Hematopoietic multipotent progenitor cell treated with erythropoietin and hydrocortisone succinate and interleukin-3 and kit ligand, for 15 days (in vitro differentiated cells): ENCODE measurements at regions not wholly inside any gene's neighbourhood (a gene's known extent, or its start where the extent isn't known, plus 50 kb on each side); places are given as distances from the start of the nearest gene placed in this dataset.

Source experiments
- DNase-seq: peaks from one replicate; pipeline ENCODE4 v3.0.0-alpha.2; 2015; ENCODE audit warnings: low spot score

- no peak for DNase-seq
These were observed 154.9 kb upstream of the KL start for GRCh38 chr13:32861304-32861703.

DNA sequence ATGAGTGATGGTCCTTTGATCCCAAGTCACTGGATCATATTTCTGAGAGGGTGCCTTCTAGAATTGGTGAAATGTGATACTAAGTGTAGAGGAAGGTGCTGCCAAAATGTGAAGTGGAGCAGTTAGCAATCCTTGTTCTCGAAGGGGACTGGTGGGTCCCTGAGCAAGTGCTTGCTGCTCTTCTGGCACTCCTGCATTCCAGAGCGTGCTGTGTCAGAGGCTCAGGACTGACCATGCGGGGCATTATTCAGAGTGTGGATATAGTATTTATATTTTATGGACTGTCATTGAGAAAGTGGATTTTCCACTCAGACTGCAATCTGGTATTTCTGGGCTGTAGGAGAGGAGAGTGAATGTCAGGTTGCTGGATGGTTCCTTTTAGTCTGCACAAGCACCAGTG lies 152.6 kb upstream of the KL start:
- no peak for DNase-seq

DNA sequence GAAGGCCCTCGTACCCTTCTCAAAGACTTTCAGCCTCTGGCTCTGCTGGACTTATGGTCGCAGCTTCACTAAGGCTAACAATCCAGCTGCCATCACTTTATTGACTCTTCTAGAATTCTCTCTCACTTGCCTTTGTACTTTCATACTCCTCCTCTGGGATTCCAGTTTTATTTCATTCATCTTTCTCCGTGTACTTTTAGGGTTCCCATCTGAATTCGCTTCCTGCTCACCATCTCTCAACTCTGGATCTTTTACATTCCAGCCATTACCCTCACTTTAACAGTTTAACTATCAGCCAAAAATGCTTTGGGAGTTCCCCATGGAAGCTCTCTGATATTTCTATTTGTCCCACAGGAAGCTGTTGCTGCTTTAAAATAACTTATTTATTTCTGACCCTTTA lies 149.3 kb upstream of the KL start:
- DNase-seq: no peak

DNA sequence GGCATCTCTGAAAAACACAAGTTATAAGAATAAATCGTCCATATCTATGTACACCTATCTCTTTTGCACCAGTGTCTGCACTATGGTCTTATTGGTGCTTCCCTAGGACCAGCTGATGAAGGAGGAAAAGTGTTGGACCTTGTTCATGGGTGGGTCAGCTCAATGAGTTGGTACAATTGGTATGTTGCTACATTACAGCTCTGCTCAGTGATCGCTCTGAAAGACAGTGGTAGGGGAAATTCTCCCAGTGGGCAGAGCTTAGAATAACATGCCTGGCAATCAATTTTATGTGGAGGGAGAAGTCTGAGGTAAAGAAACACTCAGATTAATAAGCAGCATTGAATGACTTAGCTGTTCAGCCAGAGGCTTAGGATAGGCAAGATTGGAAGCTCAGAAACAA lies 138.7 kb upstream of the KL start:
- DNase-seq: no peak

- DNase-seq: no peak
These were observed 138.1 kb upstream of the KL start for GRCh38 chr13:32878163-32878562.

DNA sequence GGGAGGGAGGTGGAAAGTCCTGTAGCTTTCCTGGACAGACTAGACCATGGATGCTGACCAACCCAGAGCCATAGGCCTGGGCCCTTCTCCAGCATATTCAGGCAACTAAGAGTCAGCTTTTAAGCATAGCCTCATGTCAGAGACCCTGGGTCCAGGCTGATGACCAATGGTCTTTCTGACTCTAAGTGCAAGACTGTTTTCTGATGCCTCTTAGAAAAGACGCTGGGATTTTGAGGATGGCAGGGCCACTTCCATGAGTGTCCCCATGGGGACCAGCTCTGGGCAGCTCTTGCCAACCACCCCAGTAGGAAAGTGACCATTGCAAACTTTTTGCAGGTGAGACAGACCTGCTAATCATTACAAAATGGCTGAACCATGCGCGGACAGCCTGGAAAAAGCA lies 135.6 kb upstream of the KL start:
- no peak for DNase-seq

DNA sequence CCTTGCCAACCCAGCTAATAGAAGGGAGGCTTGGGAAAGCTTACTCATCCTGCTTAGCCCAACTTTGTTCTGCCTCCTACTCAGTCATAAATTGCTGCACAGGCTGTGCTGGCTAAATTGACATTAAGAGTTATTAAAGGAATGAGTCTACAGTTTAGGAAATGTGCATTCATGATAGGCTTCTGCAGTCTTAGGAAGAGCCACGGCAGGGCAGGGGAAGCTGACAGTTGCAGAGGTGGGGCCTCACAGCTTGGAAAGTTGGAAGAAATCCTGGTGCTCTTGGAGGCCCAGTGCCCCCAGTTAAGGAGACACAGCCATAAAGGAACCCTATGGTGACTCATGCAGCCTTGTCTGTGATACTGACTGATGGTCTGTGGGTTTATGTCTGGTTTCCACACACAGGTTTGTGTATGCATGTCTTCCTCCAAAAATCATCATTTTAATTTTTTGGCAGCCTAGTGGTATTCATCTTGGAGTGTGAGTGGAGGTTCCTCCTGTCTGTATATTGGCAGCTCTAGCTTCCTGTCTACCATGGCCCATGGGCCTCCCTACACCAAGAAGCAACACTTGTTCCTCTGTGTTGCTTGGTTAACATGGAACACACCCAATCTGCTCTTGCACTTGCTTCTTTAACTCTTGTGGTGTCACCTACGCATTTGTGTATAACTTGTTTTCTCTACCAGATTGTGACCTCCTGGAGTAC lies 135.0 kb upstream of the KL start:
- no peak for DNase-seq

DNA sequence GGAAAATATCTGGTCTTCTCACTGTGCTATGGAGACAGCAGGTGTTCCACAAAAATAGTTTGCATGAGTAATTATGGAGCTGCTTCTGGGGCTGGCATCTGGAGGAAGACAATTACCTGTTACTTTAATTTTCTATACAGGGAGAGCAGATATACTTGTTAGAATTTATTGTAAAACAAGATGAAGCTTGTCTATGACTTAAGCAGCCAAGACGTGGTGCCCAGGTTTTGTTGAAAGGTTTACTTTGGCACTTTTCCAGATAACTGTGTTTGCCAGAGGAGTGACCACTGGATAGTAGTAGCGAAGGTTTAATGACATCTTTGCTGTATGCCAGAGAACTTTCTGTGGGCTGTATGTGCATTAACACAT lies 134.5 kb upstream of the KL start:
- DNase-seq: no peak

DNA sequence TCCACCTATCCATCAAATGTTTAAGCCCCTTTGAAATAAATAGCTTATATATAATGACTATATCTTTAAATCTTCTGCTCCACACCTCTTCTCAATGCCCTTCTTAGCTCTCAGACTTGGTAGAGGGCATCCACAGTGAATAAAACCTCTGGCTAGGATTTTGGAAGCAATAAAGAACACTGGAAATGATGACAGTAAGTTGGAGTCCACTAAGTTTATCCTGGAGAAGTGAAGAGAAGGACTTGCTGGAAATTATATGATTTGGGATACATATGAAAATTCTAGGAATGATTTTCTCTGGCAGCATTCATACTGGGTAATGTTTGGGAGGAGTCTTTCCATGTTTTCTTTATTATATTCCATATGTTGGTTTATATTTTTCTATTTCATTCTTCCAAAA lies 133.5 kb upstream of the KL start:
- DNase-seq: no peak

- DNase-seq: no peak
These were observed 132.7 kb upstream of the KL start for GRCh38 chr13:32883474-32883873.

- DNase-seq: no peak
These were observed 128.6 kb upstream of the KL start for GRCh38 chr13:32887617-32888016.

DNA sequence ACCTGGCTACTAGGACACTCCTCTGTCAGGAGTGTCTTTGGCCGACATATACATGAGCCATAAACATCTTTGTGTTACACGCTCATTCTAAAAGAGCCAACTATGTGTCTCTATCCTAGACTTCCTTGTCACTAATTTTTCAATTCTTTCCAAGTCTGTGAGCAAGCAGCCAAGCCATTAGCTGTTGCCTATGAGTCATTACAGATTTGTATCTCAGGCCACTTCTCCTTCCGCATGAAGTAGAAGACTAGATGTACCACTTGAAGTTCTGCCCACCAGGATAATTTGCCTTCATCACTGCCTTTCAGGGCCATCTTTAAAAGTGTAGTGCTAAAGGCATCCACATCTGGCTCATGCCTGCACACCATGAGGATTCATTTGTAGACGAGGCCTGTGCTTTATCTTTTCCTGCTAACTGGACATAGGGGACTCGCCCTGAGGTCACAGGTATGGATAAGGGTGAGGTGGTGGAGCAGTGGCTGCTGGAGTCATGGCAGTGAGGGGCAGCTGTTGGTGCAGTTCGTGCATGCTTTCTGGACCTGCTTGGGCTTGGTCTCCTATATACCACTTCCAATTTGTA lies 126.1 kb upstream of the KL start:
- no peak for DNase-seq

DNA sequence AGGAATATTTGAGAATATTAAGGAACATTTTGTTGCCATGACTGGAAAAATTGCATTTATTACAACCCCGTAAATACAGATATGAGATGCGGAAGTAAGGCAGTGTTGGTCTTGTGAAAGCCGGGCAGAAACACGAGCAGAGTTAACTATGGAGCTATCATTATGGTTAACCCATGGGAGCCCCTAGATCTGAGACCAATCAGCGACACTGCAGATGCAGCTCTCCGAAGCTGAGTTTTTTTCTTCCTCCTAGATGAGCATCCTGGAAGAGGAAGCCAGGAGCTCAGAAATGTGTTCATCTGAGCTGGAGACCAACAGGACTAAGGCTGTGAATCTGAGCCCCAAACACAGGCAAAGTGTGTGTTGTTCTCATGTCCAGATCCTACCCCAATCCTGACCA lies 123.0 kb upstream of the KL start:
- no peak for DNase-seq

GRCh38 chr13:32894589-32895001 lies 121.6 kb upstream of the KL start:
- no peak for DNase-seq

- no peak for DNase-seq
These were observed 120.9 kb upstream of the KL start for GRCh38 chr13:32895296-32895695.

- no peak for DNase-seq
These were observed 118.9 kb upstream of the KL start for GRCh38 chr13:32897296-32897695.

GRCh38 chr13:32902029-32902780 lies 114.0 kb upstream of the KL start:
- DNase-seq: no peak

DNA sequence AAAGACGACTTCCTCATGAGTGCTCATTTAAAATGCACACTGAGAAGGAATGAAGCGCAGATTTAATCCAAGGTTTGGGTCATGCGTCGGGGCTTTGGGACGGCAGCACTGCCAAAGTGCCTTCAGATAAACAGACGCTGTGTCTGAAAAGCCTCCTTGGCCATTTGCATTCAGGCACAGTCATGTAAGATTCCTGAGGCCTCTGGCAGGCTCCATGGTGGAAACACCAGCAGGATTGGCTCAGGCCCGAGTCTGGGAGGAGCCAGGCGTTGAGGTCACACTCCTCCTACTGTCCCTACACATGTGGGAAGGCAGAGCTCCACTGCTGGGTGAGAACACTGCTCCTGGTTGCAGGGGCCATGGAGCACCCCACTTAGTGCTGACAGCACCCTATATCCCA lies 113.3 kb upstream of the KL start:
- no peak for DNase-seq

GRCh38 chr13:32903720-32904119 lies 112.5 kb upstream of the KL start:
- DNase-seq: no peak

DNA sequence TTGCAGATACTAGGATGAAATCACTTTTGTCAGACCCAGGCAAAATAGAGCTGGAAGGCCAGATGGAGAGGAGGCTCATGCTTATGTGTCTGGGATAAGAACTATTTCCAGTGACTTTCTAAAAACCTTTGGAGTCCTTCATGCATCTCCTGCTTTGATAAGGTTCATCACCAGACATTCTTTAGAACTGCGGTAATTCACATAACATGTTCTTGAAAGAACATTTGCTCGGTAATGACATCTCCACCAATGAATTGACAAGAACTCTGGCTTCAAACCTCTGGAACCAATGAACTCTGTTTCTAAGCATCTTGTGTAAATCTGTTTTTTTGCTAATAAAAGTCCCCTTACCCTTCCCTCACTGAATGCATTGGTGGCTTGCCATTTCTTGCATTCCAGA lies 112.0 kb upstream of the KL start:
- no peak for DNase-seq

DNA sequence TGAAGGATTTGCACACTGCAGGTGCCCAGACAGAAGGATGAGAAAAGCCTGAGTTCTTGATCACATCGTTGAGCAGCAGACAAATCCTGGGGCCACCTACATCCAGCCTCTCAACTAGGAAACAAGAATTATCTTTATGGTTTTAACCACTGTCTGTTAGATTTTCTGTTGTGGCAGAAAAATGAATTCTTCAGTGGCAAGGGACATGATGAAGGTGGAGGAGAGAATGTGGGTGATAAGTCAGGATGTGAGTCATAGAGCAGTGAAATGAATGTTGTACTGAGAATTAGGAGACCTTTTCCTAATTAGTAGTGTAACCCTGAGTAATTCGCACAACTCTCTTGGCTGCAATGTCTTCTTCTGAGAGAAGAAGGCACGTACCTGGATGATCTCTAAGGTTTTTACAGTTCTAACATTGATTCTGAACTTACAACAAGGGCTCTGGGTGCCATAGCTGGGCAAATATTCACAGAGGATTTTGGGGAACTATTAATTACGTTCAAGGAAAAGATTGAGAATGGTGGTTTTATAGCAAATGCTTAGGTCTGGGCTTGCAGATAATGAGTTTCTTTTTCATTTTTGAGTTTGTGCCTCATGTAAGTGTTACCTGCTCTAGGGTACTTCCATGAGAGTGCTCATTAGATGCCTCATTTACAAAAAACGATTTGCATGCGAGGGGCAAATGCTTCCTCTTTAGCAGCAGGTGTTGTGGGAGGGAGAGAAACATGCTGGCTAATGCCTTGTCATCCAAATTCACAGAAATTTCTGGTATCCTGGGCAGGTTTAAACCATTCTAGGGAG lies 111.0 kb upstream of the KL start:
- no peak for DNase-seq

- DNase-seq: no peak
These were observed 110.4 kb upstream of the KL start for GRCh38 chr13:32905864-32906180.

GRCh38 chr13:32907211-32907610 lies 109.0 kb upstream of the KL start:
- no peak for DNase-seq
